HepG2 (cell line): ENCODE measurements at regions not wholly inside any gene's neighbourhood (a gene's known extent, or its start where the extent isn't known, plus 50 kb on each side); places are given as distances from the start of the nearest gene placed in this dataset.

ENCODE experiments used
- ATAC-seq: fragments of 200-7000 bp; cut with Tn5 transposase; 3 replicates; pipeline ENCODE4 v1.9.1; 2020; ENCODE audit warnings: mild to moderate bottlenecking, moderate library complexity
- BruUV-seq: library from RNA; stranded (reverse); fragments of 400-500 nt; replicated peaks from 2 replicates; lab custom pipeline; 2021; lab: Mats Ljungman, UMichigan
- CTCF ChIA-PET: fragments of 300-600 bp; formaldehyde crosslinking; extraction: SDS; loops from one replicate; lab custom pipeline; 2021; ENCODE audit warnings: low total read pairs, inconsistent platforms, low intra/inter-chr PET ratio; lab: Yijun Ruan, JAX
- POLR2A ChIA-PET: fragments of 350-600 bp; sonication (Branson Sonifier 250); formaldehyde crosslinking; loops from one replicate; lab custom pipeline; 2020; ENCODE audit warnings: antibody characterized with exemption, inconsistent platforms; lab: Yijun Ruan, JAX
- DNase-seq: peaks from one replicate; pipeline ENCODE4 v3.0.0-alpha.2; 2015; ENCODE audit warnings: low spot score
- FAIRE-seq: peaks from 3 replicates; lab custom pipeline; 2011; peaks lifted over from hg19 to GRCh38; lab: Jason Lieb, UNC
- H2AFZ ChIP-seq: one replicate; pipeline ENCODE4 v1.6.1; 2011; ENCODE audit warnings: low read length, inconsistent platforms
- H3K27ac ChIP-seq: fragments of 300-600 bp; 3 replicates; pipeline ENCODE4 v1.8.0; 2011; ENCODE audit warnings: mixed run types, mild to moderate bottlenecking, mixed read lengths, low read length, inconsistent platforms; ENCODE audit not compliant: insufficient read depth; ENCODE audit errors: extremely low read length
- H3K27me3 ChIP-seq, 2 experiments: fragments of 200-600 bp in 1 of 2; 2 replicates in 1 of 2; 3 replicates in 1 of 2; pipeline versions ENCODE4 v1.6.0 to v1.8.0; 2011; ENCODE audit warnings: low read length in 2 of 2, mild to moderate bottlenecking in 2 of 2, moderate library complexity in 2 of 2, inconsistent platforms in 1 of 2; ENCODE audit not compliant: insufficient read depth in 2 of 2, control insufficient read depth in 1 of 2
- H3K36me3 ChIP-seq, 2 experiments: fragments of 200-600 bp in 1 of 2; replicated peaks in 1 of 2; 2 replicates in 1 of 2; 3 replicates in 1 of 2; pipeline versions ENCODE4 v1.5.1 to v1.8.0; 2011; ENCODE audit warnings: low read length in 2 of 2, inconsistent platforms in 1 of 2; ENCODE audit not compliant: insufficient read depth in 2 of 2, control insufficient read depth in 1 of 2
- H3K4me1 ChIP-seq: 2 replicates; pipeline ENCODE4 v1.5.1; 2012; ENCODE audit warnings: low read length, inconsistent platforms; ENCODE audit not compliant: insufficient read depth
- H3K4me2 ChIP-seq: 2 replicates; pipeline ENCODE4 v1.6.0; 2011; ENCODE audit warnings: low read depth, low read length, inconsistent platforms
- H3K4me3 ChIP-seq, 3 experiments: fragments of 200-600 bp in 1 of 3; sonication (generic), shearing (Covaris generic) in 1 of 3; replicated peaks in 1 of 3; 2 replicates each; pipeline ENCODE4 v1.5.1; 2011 to 2016; ENCODE audit warnings: low read length in 3 of 3, inconsistent platforms in 2 of 3, low read depth in 2 of 3, mild to moderate bottlenecking in 2 of 3, control low read depth in 1 of 3, mixed read lengths in 1 of 3; ENCODE audit not compliant: insufficient read depth in 1 of 3
- H3K79me2 ChIP-seq: one replicate; pipeline ENCODE4 v1.6.1; 2011; ENCODE audit warnings: low read length, inconsistent platforms; ENCODE audit not compliant: insufficient read depth
- H3K9ac ChIP-seq: 2 replicates; pipeline ENCODE4 v1.6.0; 2011; ENCODE audit warnings: mild to moderate bottlenecking, low read depth, low read length, inconsistent platforms; ENCODE audit not compliant: insufficient read depth
- H3K9me3 ChIP-seq: 2 replicates; pipeline ENCODE4 v1.5.1; 2012; ENCODE audit warnings: mild to moderate bottlenecking, low read length
- H4K20me1 ChIP-seq: 2 replicates; pipeline ENCODE4 v1.6.0; 2011; ENCODE audit warnings: inconsistent platforms, mild to moderate bottlenecking, low read length, moderate library complexity; ENCODE audit not compliant: insufficient read depth
- CSRNP2 ChIP-seq: sonication (generic); formaldehyde crosslinking; conservative IDR thresholded peaks from 2 replicates; pipeline ENCODE4 v1.8.0; 2022; ENCODE audit warnings: low read depth, missing genetic modification reagents
- MLX ChIP-seq: IDR thresholded peaks from 2 replicates; pipeline ENCODE4 v1.6.1; 2016
- MNT ChIP-seq: fragments of 450-650 bp; IDR thresholded peaks from 2 replicates; pipeline ENCODE4 v1.6.1; 2016
- MXI1 ChIP-seq: IDR thresholded peaks from 3 replicates; pipeline ENCODE4 v1.6.1; 2012; ENCODE audit warnings: low read depth, low read length, inconsistent platforms, borderline replicate concordance
- SOX5 ChIP-seq: IDR thresholded peaks from 2 replicates; pipeline ENCODE4 v1.6.1; 2016; ENCODE audit warnings: borderline replicate concordance
- ZBTB20 ChIP-seq: sonication (generic); formaldehyde crosslinking; IDR thresholded peaks from 2 replicates; pipeline ENCODE4 v1.8.1; 2023; ENCODE audit warnings: missing genetic modification reagents, low read depth, mild to moderate bottlenecking, borderline replicate concordance
- ZNF350 ChIP-seq: sonication (generic); formaldehyde crosslinking; IDR thresholded peaks from 2 replicates; pipeline ENCODE4 v1.4.0; 2020; ENCODE audit warnings: mild to moderate bottlenecking, low read depth, missing genetic modification reagents, borderline replicate concordance
- ZNF431 ChIP-seq: sonication (generic); formaldehyde crosslinking; IDR thresholded peaks from 2 replicates; pipeline ENCODE4 v1.9.0; 2022; ENCODE audit warnings: missing genetic modification reagents, low read depth, mild to moderate bottlenecking, borderline replicate concordance
- ZSCAN9 ChIP-seq: IDR thresholded peaks from 2 replicates; pipeline ENCODE4 v1.6.1; 2016; ENCODE audit warnings: borderline replicate concordance
- WGBS: methylation state at CpG from one replicate; pipeline ENCODE4 v1.1.6; 2017; ENCODE audit warnings: low lambda C conversion rate; 5-methylcytosine and 5-hydroxymethylcytosine counted together
- in situ Hi-C: cut with HindIII; loops from 2 replicates; pipeline ENCODE4 v1.10.0; 2017; ENCODE audit warnings: low pct_unique_long_range_greater_than_20kb; ENCODE audit not compliant: extremely low pct_ligation_motif_present
- intact Hi-C: fragments of 100-400 bp; cut with micrococcal nuclease; formaldehyde crosslinking; loops from one replicate; pipeline ENCODE4 v1.10.0; 2022; ENCODE audit not compliant: unreplicated experiment

- TF ChIP-seq ZNF431 (CRISPR knock-in tag), result no peak
- no peak for TF ChIP-seq CSRNP2 (CRISPR knock-in tag)
- no peak for TF ChIP-seq ZSCAN9 (CRISPR knock-in tag)
- TF ChIP-seq, all 625 proteins: peak for 0
Measured at GRCh38 chr16:80016731-80017326, 416.3 kb upstream of the MAF start (continued).

GRCh38 chr16:80015566-80015965 is 415.0 kb upstream of the MAF start:
- Histone ChIP-seq H3K4me1 (no peaks in the 10 kb centered on the region), H3K79me2 (no peaks in the 10 kb centered on the region), H3K36me3 (no peaks in the 10 kb centered on the region), H3K27ac (no peak overlapping the region), H3K9ac (no peak overlapping the region), H3K4me2 (no peak overlapping the region), H4K20me1 (no peaks in the 10 kb centered on the region), H3K4me3 (no peak overlapping the region), H2AFZ (no peak overlapping the region), H3K27me3 (no peaks in the 10 kb centered on the region), H3K9me3 (no peaks in the 10 kb centered on the region; the same call in 1 of the 2 replicates)
- DNase-seq (no peak), FAIRE-seq (no peak), ATAC-seq (no peak)
- intact Hi-C loops, result no loop called here
- POLR2A ChIA-PET, result no interaction called here
- in situ Hi-C loops, result no loop called here
- whole genome bisulfite sequencing, result 39% methylated on average over 6 of the region's 6 CpGs
- no TSS peak for BruUV-seq
- CTCF ChIA-PET, result no interaction called here
- TF ChIP-seq MLX (CRISPR knock-in tag), result no peak
- no peak for TF ChIP-seq ZBTB20 (CRISPR knock-in tag)
- TF ChIP-seq ZNF350 (CRISPR knock-in tag), result no peak
- no peak for TF ChIP-seq MXI1
- peak; percentile 35; the same call in 1 of the 2 replicates for TF ChIP-seq MNT
- no peak for TF ChIP-seq SOX5 (CRISPR knock-in tag)
- TF ChIP-seq, all 625 proteins: peak for 1
